ENCODE measurements at regions not wholly inside any gene's neighbourhood (a gene's known extent, or its start where the extent isn't known, plus 50 kb on each side); places are given as distances from the start of the nearest gene placed in this dataset.

GRCh38 chr10:129161150-129161549 lies 305.9 kb upstream of the MGMT start:
- no peak for DNase-seq

- no peak for DNase-seq
Measured at GRCh38 chr10:129163531-129163930, 303.5 kb upstream of the MGMT start.

- no peak for DNase-seq
Measured at GRCh38 chr10:129165076-129165720, 301.8 kb upstream of the MGMT start.

- no peak for DNase-seq
Measured at GRCh38 chr10:129165770-129166169, 301.3 kb upstream of the MGMT start.

GRCh38 chr10:129168660-129169059 lies 298.4 kb upstream of the MGMT start:
- DNase-seq = no peak

DNA sequence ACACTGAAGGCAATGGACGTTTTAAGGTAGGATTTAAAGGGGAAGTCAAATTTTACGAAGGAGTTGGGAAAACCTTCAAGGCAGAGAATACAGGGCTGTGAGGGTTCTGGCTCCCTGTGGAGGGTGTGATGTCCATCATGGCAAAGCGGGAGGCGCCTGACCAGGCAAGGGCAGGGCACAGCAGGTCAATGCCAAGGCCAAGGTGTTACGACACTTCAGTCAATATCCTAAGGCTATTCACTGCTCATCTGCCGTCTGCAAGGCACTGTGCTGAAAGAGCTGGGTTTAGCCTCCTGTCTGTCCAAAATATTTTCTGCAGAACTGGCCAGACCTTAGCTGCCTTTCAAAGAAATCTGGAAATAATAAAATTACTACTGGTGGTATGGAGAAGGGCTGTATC lies 297.9 kb upstream of the MGMT start:
- no peak for DNase-seq

- no peak for DNase-seq
Measured at GRCh38 chr10:129170812-129171211, 296.2 kb upstream of the MGMT start.

DNA sequence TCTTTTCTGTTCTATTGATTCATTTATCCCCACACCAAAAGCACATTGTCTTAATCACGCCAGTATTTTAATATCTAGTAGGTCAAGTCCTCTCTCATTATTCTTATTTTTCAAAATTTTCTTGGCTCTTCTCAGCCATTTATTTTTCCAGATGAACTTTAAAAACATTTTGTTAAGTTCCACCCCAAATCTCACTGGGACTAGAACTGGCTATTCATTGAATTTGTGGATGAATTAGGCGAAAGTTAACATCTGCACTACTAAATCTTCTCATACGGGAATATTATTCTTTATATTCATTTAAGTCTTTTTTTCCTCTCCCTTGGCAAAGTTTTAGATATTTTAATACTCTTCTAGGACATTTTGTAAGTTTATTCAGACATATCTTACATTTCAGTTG lies 295.2 kb upstream of the MGMT start:
- no peak for DNase-seq

DNA sequence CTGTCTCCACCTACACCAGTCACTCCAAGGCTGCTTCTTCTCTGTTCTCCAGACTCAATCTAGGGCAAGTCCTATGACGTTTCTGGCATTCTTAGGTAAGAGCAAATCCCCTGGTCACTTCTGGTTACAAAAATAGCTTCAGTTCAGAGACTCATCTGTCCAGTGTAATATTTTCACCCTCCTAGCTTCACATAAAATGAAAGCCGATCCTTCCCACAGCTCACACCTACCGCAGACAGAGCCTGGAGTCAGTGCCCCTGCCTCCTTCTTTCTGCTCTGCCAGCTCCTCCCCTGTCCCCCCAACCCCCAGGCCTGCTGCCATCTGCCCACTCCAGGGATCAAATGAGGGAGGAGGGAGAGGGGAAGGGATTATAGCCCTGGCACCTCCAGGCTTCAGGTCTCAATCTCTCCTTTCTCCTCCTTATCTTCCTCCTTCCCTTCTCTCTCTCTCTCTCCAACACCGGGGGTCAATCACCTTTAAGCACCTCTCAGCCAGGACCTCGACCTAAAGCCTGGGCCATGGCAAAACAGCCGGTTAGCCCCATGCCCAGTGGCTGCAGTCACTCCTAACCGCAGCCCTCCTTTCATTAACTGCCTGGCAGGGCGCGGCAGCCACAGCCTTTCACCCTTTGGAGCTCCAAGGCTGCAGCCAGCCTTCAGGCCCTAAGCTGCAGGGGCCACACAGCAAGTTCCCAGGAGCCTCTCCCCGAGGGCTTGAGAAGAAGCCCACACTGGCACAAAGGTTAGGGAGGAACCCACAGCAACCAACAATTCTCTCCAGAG lies 292.6 kb upstream of the MGMT start:
- DNase-seq = no peak

DNA sequence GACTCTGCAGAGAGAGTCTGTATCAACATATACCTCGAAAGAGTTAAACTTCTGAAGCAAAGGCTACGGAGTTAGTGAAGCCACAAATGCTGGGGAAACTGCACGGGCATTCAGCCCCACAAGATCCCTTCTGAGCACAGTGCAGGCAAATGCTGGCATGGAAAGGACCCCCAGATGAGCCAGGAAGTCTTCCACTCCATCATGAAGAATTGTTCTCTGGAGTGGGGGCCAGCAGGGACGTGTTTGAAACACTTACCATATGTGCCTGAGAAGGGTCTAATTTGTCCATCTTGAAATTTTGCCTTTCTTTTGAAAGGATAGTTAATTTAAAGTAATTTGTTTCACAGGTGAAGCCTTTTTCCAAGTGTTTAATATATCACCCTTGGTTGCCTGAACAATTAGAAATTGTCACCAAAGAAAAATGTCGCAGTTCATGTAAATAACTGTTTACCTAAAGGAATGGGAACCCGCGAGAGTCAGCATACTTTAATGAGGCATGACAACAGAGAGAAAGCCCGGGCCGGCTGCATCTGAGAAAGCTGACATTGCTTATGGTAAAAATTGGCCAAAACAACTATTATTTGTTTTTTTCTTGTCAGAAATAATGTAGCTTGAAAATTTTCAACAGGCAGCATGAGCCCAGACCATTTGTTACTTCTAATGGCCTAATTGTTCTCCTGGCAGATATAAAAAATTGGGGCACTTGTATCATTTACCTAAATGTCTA lies 287.6 kb upstream of the MGMT start:
- DNase-seq = no peak

GRCh38 chr10:129179972-129180678 lies 286.9 kb upstream of the MGMT start:
- DNase-seq = no peak

DNA sequence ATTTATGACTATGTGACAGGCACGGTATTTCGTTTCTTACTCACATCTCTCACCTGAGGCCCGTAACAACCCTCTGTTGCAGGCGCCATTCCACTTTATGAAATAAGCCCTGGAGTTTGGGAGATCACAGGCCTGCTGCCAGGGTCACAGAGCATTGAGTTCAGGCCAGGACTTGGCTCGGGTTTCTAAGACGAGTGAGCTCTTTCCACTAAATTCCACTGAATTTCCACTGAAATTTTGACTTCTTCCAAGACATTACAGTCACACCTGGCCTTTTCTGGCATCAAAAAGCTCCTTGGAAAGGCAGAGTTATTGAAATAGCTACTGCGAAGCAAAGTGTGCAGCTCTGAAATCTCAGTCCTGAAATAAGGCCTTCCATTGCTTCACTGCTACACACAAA lies 282.8 kb upstream of the MGMT start:
- DNase-seq = no peak

- no peak for DNase-seq
Measured at GRCh38 chr10:129187331-129187730, 279.7 kb upstream of the MGMT start.

GRCh38 chr10:129191797-129192196 lies 275.2 kb upstream of the MGMT start:
- DNase-seq = no peak

DNA sequence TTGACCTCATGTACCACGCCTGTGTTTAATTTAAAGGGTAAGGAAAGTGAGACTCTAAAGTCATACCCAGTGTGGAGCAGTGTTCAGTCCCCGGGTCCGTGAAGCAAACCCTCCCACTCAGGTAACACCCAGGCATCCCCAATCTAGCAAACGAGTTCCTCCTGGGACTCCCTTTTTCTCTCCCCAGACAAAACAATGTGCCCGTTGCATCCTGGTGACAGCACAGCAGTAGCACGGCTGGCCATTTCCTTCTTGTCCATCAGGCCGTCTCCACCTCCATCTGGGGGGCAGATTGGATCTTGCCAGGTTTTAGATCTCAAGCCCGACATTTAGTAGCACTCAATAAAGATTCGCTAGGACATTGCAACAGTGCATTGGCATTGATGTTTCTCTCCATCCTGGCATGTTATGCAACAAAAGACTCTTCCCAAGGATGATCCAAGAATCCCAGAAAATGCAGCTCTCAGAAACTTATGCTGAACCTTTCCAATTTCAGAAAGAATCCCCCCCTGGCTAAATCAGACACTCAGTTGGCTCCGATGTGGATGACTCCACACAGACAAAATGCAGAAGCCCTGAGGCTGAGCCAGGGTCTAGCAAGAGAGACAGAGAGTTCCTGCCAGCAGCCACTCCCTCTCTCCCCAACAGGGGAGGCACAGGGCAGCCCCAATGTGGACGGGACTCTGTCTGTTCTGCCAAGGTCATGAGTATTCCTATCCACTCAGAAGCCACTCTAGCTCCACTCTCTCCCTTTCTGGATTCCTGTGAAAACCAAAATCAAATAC lies 274.5 kb upstream of the MGMT start:
- no peak for DNase-seq

DNA sequence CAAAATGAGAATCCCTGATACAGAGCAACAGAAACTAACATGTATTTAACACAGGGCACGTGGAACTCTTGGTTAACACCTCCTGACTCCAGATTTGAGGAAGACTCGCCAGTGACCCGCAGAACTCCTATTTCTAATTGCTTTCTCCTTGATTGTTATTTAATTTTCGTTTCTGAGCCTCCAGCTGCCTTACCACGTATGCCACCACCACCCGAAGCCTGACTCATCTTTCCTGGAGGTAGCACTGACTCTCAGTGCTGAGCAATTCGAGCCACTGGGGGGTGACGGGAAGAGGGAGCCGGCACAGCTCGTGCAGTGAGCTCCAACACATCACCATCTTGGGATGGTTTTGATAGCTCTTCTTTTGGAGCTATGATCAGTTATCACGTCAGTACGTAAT lies 273.9 kb upstream of the MGMT start:
- DNase-seq = no peak

DNA sequence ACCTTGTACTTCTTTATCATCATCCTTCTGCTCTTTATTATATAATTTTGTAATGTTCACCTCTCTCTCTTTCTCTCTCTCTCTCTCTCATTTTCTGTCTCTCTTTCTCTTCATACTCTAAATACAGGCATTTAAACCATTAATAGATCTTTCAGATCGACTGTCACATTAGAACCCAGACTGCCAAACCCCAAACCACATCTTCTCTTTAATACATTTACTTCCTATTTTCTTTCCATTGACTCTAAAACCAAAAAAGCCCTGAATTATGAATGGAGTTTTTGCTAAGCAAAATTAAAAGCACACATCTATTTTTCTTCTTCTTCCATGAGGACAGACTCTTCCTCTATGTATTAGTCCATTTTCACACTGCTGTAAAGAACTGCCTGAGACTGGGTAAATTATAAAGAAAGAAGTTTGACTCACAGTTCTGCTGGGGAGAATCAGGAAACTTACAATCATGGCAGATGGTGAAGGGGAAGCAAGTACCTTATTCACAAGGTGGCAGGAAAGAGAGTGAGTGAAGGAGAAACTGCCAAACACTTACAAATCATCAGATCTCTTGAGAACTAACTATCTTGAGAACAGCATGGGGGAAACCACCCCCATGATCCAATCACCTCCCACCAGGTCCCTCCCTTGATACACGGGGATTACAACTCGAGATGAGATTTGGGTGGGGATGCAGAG lies 272.7 kb upstream of the MGMT start:
- no peak for DNase-seq

DNA sequence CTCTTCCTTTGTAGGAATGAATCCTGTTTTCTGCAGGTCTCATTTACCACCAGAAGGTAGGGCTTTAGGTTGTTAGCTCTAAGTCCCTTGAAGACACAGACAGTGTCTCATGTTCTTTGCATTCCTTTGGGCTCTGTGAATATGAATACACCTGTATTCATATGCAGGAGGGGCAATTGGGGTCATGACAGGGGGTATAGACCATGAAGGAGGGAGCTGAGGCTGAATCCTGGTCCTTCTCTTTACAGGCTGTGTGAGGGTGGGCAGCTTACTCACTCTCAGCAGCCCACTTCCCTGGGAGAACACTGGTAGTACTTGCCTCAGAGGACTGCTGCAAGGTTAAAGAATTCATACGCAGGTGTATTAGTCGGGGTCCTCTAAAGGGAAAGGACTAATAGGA lies 267.2 kb upstream of the MGMT start:
- DNase-seq = no peak

DNA sequence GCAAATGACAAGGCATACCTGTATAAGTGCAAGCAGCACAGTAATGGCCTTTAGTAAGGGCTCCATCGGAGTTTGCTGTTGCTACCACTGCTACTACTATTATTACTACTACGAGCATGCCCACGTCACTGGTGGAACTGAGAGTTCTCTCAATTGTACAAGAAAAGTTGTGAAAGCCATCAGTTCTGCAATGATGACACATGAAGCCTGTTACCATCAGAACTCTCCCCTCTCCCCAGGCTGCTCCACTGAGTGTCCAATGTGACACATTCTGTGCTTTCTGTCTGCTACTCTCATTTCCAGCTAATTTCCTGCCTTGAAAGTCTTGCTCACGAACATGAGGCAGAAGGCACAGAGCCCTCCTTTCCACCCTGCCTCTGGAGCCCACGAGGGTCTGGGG lies 263.2 kb upstream of the MGMT start:
- DNase-seq = no peak

- no peak for DNase-seq
Measured at GRCh38 chr10:129207297-129207696, 259.7 kb upstream of the MGMT start.

- no peak for DNase-seq
Measured at GRCh38 chr10:129210876-129211275, 256.2 kb upstream of the MGMT start.

GRCh38 chr10:129213256-129213655 lies 253.8 kb upstream of the MGMT start:
- DNase-seq = no peak
